GM21390 (cell line): ENCODE measurements at regions not wholly inside any gene's neighbourhood (a gene's known extent, or its start where the extent isn't known, plus 50 kb on each side); places are given as distances from the start of the nearest gene placed in this dataset.
"Not testable (repeated sequence)": the region's sequence is repeated elsewhere in the genome, so short reads cannot be mapped to it uniquely, and the experiment has no call there.

ENCODE experiments used
- ATAC-seq: cut with Tn5 transposase; IDR thresholded peaks from one replicate; pipeline ENCODE4 v1.9.1; 2021; ENCODE audit not compliant: unreplicated experiment

DNA sequence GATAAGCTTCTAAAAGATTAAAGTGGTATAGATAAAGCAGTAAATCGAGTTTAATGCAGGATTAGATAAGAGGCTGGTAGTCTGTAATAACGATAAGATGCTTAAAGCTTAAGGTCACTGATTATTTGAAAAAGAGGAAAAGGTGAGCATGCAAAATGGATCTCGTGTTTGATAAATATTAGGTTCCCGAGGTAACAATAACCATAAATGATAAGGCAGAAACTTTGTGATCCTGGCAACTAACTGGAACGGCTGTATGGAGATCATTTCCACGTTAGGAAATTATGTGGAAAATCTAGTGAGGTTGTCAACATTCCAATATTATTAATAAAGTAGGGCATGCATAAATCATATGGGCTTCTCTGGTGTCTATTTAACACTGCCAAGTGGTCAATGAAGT lies 255.5 kb downstream of the EFCAB11 start:
- no peak for ATAC-seq

DNA sequence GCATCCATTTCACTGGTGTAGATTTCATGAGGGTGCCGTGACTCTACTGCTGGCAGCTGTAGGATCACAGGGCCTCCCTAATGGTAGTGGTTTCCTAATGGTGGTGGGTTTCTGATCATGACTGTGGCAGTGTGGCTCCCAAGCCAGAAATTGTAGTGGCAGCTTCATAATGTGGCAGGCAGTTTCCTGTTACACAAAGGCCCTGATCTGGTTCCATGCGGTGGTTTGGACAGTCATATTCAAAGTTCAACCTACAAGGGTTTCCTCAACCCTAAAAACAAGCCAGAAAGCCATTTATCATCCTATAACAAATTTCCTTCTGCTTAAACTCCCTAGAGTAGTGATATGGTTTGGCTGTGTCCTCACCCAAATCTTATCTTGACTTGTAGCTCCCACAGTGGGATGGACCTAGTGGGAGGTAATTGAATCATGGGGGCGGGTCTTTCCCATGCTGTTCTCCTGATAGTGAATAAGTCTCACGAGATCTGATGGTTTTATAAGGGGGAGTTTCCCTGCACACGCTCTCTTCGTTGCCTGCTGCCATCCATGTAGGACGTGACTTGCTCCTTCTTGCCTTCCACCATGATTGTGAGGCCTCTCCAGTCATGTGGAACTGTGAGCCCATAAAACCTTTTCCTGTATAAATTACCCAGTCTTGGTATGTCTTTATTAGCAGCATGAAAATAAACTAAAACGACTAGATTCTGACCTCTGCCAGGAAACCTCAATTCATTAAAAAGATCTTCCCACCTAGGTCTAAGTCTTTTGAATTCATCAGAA lies 257.1 kb downstream of the EFCAB11 start:
- ATAC-seq: no peak

DNA sequence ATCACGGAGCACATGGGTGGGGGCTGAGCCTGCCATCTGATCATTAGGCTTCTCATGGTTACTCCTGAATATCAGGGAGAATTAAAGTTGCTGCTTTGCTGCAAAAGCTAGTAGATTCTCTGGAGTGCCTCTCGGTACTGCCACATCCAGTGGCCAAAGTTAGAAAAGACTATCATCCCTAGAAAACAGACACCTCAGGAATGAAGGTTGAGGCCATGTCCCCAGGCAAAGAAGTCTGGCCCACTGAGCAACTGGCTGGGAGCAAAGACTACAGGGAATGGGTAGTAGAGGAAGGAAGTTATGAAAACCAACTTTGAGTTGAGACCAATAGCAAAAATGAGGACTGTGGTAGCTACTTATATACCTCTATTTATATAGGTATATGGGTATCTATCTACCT lies 258.7 kb downstream of the EFCAB11 start:
- ATAC-seq: no peak

DNA sequence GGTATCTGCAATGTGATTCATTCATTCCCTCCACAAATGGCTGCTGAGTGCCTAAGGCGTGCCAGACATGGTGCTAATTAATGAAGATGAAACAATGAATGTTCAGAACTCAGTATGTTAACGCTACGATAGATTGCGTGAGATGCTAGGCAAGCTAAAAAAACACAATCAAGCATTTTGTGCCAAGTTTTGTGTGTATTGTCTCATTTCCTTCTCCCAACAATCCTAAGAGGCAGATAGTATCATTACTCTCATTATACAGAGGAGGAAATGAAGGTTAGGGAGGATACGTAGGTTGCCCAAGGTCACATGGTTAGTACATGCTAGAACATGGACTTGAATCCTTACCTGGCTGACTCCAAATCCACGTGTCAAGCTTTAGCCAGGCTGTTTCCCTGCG lies 264.4 kb downstream of the EFCAB11 start:
- no peak for ATAC-seq

DNA sequence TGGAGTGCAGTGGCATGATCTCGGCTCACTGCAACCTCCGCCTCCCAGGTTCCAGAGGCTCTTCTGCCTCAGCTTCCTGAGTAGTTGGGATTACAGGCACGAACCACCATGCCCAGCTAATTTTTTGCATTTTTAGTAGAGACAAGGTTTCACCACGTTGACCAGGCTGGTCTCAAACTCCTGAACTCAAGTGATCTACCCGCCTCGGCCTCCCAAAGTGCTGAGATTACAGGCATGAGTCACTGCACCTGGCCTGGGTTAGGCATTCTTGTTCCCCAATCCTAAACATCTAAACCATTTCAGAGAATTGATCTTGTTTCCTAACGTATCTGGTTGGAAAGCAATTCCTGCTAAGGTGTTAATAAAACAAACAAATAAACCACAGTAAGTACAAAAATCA lies 264.8 kb downstream of the EFCAB11 start:
- ATAC-seq: not testable (repeated sequence)

DNA sequence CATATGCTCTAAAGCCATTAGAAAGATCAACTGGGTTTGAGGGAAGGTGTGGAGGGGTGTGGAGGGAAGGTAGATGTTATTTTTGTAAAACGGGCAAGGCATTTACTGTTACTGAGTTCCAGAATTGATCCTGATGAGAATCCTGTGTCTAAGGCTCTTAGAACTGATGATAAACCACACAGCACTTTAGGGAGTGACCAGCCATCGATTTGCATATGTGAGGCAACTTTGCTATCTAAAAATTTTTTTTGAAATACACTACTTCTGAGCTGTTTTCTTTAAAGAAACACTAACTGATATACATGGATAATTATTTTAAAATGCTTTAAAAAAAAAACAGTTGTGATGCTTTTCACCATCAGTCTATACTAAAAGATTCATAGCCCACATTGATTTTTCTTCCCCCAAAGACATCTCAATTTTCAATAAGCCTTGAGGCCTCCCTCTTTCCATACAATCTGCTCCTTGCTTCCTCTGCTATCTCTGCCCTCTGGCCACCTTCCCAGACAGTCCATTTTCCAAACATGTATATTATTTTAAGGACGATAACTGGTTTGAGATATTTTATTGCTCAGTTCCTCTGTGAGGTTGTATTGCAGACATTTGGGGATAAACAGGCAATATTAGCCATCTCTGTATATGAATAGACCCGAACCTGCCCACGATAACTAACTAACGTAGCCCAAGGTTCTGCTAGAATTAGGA lies 265.9 kb downstream of the EFCAB11 start:
- ATAC-seq: no peak

DNA sequence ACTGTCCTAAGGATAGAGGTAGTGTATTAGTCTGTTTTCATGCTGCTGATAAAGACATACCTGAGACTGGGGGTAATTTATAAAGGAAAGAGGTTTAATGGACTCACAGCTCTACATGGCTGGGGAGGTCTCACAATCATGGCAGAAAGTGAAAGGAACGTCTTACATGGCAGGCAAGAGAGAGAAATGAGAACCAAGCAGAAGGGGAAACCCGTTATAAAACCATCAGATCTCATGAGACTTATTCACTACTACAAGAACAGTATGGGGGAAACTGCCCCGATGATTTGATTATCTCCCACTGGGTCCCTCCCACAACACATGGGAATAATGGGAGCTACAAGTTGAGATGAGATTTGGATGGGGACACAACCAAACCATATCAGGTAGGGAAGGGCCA lies 267.4 kb downstream of the EFCAB11 start:
- not testable (repeated sequence) for ATAC-seq

DNA sequence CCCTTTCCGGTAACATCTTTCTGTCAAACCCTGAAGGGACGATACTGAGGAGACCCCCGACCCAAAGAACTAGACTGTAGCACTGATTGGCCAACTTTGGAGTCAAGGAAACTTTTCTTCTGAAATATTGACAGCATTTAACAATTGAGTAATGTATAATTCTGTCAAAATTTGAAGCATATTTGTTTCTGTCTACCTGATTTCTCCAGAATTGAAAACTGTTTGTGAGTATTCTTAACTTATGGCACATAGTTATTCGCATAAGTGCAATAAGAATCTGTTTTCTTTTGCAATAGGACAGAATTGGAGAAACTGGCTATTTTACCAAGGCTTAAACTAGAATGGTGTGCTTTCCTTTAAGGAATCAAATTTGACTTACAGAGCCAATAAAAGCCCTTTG lies 267.1 kb upstream of the FOXN3 start:
- ATAC-seq: no peak

DNA sequence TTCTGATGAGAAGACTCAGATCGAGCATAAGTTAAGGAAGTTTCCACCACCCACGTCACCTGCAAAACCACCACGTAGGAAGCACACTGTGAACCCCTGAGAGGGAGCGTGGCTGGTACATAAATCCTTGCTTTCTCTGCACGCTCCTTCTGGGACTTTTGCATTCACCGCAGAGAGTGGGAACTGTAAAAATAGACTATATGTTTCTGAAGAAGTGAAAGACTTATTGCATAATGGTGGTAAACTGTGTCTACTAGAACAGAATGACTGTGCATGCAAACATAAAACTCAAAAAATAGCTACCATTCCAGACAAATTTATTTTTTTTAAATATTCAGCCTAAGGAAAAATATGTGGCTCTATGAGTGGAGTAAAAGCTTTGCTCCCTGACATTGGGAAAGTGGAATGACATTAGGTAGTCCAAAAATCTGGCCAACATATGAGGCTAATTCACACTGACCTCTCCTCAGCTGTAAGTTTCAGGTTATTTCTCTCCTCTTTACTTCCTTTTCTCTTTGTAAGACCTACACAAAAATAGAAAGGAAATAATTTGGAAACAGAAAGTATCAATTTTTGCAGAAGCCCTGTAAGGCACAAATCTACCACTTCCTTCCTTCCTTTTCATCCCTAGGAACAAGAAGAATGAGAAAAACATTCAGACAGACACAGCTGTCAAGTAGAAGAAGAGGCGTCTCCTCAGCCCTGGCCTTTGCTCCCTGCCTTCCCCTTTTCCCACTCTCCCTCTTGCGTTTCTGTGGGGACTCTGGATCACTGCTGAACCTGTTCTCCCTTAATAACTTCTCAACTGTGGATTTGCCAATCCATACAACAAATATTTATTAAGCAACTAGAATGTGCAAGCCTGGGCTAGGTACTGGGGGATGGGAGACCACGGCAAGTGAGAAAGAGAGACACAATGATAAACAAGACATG lies 264.3 kb upstream of the FOXN3 start:
- ATAC-seq: peak; percentile 84

DNA sequence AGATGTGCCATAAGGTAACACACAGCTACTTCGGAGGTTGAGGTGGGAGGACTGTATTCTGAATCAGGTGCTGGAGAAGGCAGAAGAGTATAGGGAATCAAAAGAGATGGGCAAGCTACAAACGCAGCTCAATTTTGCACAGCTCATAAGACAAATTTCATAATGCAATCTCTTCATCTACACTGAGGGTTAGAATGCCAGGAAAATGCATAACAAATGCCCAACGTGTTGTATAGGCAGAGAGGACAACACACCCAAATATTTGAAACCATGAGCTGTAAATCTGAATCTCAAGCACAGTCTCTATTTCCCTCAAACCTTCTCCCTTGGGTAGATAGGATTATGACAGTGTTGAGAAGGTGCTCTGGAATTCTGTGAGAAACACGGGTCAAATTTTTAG lies 263.1 kb upstream of the FOXN3 start:
- ATAC-seq: no peak

DNA sequence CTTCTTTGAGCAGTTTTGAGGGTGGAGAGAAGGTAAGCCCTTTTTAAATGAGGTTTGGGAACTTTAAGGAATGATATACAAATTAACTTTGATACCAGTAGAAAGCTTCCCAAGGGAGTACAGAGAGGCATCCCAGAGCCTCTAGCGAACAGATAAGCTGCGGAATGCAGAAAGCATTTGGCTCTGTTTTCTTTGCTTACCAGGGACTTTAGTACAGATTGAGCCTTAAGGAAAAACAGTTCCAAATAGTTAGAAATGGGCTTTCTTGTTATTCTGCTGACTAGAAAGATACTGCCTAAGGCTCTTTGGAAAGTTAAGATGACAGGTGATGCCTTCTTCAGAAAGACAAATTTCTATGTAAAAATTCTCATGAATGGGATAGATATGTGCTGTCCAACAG lies 261.7 kb upstream of the FOXN3 start:
- ATAC-seq: no peak

DNA sequence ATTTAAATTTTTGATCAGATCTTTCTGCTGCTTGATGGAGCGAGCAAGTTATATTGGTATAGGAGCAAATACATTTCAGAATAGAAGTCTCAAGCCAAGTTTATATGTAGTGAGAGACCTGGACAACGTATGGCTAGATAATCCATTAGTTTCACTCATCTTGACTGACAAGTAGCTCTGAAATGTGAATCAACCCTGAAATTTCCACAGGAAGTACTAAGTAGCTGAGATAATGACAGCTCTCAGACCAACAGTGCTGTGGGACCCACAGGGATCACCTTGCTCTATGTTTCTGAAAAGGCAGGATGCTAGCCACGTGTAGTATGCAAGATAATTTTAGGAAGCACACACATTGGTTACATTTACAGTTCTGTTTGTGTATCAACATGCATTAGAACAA lies 258.6 kb upstream of the FOXN3 start:
- ATAC-seq: no peak

DNA sequence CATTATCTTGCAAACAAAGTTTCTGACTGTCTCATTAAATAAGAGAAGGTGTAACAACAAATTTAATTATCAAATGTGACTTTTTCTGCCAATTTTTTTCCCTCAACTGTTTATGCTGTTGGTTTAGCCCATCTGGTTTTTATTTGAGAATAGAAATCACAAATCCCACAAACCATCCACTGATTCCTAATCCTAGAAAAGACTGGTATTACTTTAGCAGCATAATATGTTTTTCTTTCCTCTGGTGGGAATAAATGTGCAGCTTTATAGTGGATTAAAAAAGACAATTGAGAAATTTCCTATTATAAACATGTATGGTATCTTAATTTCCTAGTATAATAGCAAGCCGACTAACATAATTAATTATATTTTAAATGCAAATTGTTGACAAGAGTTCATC lies 257.9 kb upstream of the FOXN3 start:
- no peak for ATAC-seq

DNA sequence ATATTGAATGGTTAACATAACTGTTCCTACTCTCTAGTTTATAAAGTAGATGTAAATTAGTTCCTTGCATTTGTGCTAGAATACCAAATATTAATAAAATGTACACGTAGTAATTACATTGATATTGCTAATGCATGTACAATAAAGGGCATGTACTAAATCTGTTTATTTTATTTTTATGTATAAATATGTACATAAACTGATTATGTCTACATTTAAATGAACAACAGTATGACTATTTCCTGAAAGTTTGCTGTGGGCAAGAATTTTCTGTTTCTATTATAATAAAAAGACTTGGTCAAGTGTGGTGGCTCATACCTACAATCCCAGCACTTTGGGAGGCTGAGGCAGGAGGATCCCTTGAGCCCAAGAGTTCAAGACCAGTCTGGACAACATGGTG lies 257.2 kb upstream of the FOXN3 start:
- ATAC-seq: no peak

DNA sequence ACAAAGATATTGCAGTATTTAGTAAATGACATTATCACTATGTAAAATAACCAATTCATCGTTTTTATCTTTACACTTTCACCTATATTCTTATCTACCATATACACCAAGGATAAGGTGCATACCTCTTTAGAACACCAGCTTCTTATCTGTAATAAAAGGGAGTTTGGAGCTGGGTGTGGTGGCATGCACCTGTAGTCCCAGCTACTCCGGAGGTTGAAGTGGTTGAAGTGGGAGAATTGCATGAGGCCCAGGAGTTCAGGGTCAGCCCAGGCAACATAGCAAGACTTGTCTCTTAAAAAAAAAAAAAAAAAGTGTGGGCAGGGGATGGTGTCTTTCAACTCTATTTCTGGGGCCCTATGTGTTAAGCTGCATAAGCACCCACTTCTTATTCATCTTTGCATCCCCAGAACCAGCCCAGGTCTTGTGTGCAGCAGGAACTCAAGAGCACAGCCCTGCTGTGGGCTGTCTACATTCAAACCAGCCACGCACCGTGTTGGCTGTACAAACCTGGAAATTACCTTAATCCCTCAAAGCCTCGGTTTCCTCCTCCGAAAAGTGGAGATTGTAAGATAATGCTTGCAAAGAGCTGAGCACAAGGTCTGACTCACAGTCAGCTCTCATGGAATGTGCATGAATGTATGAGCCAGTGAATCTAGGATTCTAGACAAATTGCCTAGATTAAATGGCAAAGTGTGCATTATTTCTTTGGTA lies 256.6 kb upstream of the FOXN3 start:
- no peak for ATAC-seq

DNA sequence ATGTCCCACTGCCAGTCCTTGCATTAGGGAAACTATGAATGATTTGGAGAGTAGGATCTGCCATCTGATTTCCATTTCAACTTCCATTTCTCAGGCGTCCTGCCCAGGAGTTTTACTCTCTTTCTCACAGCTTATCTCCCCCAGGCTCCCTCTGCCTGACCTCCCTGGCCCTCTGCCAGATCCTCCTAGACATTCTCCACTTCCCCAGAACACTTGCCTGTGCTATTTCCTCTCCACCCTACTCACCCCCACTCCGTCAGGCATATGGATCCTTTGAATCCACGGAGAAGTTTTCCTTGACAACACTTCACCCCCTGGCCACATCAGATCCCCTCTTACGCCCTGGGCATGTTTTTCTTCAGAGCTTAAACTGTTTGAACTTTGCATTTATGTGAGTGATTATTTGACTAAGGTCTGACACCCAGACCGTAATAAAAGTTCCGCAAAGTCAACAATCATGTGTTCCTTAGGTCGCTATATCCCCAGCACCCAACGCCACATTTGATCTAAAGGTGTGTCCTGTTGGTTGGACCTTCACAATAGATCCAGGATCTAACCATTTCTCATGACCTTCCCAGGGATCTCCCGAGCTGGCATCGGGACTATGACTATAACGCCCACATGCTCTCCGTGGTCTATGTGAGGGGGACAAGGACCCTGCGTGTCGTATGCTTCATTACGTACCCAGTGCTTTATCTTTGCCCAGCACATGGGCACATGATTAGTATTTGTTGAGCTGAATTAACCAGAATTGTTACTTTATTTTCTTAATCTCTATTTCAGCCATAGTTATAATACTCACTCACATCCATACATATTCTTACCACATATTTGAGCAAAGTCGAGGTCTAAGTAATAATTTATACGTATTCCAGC lies 255.8 kb upstream of the FOXN3 start:
- no peak for ATAC-seq

DNA sequence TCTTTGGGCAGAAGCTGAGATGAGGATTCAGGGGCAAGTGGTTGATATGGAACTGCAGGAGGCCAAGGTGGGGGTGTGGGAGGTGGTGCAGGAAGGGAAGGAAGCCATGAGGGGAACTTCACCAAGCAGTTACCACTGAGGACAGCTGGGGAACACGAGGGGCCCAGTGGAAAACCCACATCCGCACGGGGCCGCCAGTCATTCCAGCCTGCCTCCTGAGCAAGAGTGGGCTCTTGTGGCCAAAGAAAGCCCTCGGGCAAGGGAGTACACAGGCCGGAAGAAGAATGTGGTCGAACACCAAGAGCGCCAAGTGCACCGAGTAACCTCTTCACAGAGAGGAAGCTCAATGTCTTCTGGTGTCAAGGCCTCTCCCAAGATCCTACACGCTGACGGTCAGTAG lies 252.2 kb upstream of the FOXN3 start:
- ATAC-seq: no peak

DNA sequence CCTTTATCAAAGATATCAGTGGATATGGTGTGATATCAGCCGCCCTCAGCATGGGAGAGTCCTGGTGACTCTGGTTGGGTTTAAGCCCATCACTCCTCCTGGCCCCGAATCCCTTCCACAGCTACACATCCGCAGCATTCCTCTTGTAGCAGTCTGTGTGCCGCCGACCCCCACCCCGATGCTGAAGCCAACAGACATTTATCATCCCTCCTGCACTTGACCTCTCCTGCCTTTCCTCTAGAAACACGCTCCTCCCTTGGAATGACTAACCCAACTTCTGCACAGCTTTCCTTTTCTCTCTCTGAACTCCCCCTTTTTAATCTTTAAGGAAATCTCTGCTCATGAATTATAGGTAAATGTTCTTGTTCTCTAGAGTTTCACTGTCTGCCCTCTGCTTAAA lies 250.9 kb upstream of the FOXN3 start:
- ATAC-seq: no peak

DNA sequence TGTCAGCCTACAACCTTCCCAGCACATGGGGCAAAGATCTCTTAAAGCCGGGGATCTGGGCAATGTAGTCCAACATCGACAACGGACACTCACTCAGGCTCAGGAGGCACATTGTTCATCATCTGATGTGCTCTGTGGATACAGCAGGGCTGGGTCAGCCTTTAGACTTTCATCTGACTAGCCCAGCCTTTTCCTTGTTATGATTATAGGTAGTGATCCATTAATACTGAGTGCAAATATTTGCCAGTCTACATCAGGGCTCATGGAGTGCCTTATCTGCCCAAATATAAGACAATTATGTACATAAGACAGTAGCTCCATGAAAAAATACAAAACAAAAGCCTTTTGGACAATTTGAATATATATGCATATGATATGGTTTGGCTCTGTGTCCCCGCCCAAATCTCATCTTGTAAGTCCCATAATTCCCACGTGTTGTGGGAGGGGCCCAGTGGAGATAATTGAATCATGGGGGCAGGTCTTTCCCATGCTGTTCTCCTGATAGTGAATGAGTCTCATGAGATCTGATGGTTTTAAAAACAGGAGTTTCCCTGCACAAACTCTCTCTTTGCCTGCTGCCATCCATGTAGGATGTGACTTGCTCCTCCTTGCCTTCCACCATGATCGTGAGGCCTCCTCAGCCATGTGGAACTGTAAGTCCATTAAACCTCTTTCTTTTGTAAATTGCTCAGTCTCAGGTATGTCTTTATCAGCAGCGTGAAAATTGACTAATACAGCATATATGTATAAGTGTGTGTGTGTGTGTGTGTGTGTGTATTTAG lies 248.5 kb upstream of the FOXN3 start:
- not testable (repeated sequence) for ATAC-seq
